LNCAP (cell line): ENCODE measurements at regions not wholly inside any gene's neighbourhood (a gene's known extent, or its start where the extent isn't known, plus 50 kb on each side); places are given as distances from the start of the nearest gene placed in this dataset.

ENCODE experiments used
- CTCF ChIP-seq: fragments of 450-650 bp; IDR thresholded peaks from 2 replicates; pipeline ENCODE4 v1.5.1; 2017; ENCODE audit warnings: mild to moderate bottlenecking

- TF ChIP-seq CTCF, result no peak
Observed at GRCh38 chr10:63703113-63703670, 182.0 kb downstream of the REEP3 start.

DNA sequence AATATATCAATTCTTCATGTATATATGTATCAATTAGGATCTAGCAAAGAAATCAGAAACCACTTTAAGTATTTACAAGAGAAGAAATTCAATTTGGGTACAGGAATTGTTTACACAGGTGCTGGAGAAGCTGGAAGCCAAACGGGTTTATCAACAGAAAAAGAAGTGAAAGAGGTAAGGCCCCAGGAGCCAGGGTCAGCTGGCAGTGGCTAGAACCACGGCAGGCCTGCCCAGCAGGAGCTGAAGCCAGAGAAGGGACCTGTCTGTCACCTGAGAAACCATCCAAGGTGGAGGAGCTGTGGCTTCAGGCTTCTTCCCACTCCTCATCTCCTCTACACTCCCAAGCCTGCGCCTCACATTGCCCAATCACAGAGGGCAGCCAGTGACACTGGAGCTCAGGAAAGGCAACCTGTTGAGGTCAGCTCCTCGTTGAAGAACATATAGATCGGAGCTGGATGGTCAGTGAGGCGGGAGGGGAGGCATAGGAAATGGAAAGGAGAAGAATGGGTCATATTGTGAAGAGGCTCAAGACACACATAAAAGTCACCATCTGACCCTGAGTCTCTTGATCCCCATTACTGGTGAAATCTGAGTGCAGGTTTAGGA, 182.6 kb downstream of the REEP3 start:
- no peak for TF ChIP-seq CTCF

DNA sequence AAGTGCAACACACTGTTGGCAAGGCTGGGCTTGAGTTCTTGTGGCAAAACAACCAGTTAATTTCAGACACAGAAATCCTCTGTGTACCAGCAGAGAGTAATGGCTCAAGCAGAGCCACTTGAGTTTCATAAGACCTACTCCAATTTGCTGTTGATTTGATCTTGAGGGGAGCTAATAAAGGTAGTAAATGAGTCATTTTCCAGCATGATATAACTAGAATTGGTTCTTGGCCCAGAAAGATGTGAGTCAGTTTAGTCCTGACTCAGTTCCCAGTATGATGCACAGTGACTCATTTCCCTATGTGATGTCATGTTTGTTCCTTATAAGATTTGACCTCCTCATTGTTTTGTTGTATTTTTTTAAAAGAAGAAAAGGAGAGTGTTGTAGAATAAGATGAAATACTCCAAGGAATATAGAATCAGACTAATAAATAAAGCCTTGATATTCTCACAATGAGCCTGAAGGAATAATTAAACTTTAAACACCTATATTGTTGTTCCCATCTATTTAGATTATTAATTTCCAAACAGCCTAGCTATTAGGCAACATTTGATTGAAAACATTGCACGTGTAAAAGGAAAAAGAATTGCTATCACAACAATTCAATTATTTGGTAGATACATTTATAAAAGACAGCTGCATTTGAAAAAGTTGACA, 186.2 kb downstream of the REEP3 start:
- no peak for TF ChIP-seq CTCF

DNA sequence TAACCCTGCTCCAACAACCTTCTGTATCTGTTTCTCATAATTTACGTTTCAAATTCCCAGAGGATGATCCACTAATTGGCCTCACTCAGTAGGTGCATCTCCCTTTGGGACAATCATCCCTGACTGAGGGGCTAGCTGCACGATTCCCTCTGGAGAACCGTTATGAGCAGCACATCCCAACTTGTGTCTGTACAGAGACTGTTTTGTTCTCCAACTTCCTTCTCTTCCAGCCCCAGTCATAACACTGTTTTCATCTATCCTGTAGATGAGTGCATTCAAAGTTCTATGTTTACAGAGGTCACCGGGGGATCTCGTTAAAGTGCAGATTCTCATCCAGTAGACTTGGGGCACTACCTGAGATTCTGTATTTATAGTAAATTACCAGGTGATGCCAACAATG, 187.2 kb downstream of the REEP3 start:
- TF ChIP-seq CTCF, result no peak

DNA sequence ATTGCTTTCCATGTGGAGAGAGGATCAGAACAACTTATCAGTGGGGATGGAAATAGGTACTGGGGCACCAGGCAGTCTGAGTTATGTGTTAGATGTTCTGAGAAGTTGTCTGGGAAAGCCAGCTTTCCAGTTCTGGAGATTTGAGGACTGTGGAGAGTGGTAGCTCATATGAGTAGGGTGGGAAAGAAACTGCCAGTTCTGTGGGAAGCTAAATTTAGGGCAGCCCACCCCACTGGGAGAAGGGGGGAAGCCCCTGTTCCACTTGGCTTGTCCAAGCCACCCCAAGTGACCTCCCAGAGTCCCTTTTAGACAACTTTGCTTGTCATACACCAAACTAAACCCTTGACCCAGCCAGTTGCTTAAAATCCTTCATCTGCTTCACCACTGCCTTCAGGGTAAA, 189.5 kb downstream of the REEP3 start:
- TF ChIP-seq CTCF, result no peak

DNA sequence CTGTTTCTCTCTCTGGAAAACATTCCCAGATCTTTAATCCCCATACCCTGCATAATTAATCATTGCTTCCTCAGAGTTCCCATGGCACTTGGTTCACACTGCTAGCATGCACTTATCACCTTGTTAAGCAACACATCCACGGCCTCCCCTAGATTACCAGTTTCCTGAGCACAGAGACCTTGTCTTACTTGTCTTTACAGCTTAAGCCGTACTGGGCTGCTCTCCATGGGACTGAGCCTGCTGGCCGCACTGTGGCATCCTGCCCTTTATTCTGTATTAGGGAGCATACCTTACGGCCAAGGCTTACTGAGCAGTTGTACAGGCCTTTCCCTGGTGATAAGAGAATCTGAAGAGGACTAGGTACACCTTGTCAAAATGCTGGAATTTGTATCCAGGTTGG, 190.2 kb downstream of the REEP3 start:
- TF ChIP-seq CTCF, result no peak

- TF ChIP-seq CTCF, result no peak
Observed at GRCh38 chr10:63711867-63712716, 190.9 kb downstream of the REEP3 start.
